ENCODE measurements at regions not wholly inside any gene's neighbourhood (a gene's known extent, or its start where the extent isn't known, plus 50 kb on each side); places are given as distances from the start of the nearest gene placed in this dataset.
A peak's percentile ranks its signal among the peaks of the same experiment; 100 is the strongest.

DNA sequence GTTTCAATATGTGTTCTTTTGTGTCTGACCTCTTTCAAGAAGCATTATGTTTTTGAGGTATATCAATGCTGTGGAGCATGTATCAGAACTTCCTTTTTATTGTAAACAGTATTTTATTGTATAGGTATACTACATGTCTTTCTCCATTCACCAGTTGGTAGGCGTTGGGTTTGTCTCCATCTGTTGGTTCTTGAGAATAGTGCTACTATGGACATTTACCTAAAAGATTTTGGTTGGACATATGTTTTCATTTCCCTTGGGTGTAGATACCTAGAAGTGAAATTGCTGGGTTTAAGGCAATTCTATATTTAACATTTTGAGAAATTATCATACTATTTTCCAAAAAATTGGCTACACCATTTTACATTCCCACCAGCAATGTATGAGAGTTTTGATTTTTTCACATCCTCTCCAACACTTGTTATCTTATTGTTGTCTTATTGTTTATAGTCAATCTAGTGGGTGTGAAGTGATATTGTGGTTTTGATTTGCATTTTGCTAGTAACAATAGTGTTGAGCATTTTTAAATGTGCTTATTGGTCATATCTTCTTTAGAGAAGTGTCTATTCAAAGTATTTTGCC is 409.2 kb downstream of the IPO8 start:
- ChIA-PET CTCF (no interaction called here), POLR2A (ENCODE audit: unreplicated experiment) (no interaction called here)
- H2AFZ ChIP-seq (replicated peaks; ENCODE audit: low read length, poor library complexity), result no peak overlapping the region
- no peaks in the 10 kb centered on the region for H3K27me3 ChIP-seq (ENCODE audit: control insufficient read depth, insufficient read depth, low read length)
- BruUV-seq (replicated peaks), result no TSS peak
- H2BK5ac ChIP-seq (ENCODE audit: low read depth, low read length, poor library complexity, severe bottlenecking), result no peak overlapping the region
- no peaks in the 10 kb centered on the region; the same call in 1 of the 2 replicates for H3K9me1 ChIP-seq (ENCODE audit: insufficient read depth, low read length)
- no peak overlapping the region for H3K14ac ChIP-seq (replicated peaks; ENCODE audit: low read depth, low read length)
- in situ Hi-C loops (cut with MboI; ENCODE audit: low sequenced_read_pairs), result no loop called here
- dilution Hi-C loops (cut with HindIII; ENCODE audit: low sequenced_read_pairs, unreplicated experiment), result no loop called here
- no peak overlapping the region for H3K9ac ChIP-seq (ENCODE audit: low read depth, low read length)
- no peak overlapping the region for H2BK120ac ChIP-seq (ENCODE audit: low read depth, low read length)
- TF ChIP-seq ELK1 (IDR thresholded peaks at IDR 0.05; ENCODE audit: borderline replicate concordance, low read depth, low read length) (no peak), MAZ (IDR thresholded peaks at IDR 0.05; ENCODE audit: borderline replicate concordance, low read depth, low read length) (no peak), SMC3 (IDR thresholded peaks at IDR 0.05; ENCODE audit: low read depth, low read length) (peak; percentile 69), RCOR1 (IDR thresholded peaks at IDR 0.05; ENCODE audit: insufficient replicate concordance, low read length) (no peak), POLR2A (IDR thresholded peaks at IDR 0.05; ENCODE audit: low read depth, low read length) (no peak), BHLHE40 (IDR thresholded peaks at IDR 0.05; ENCODE audit: low read depth, low read length) (no peak), MXI1 (IDR thresholded peaks at IDR 0.05; ENCODE audit: borderline replicate concordance, low read depth, low read length) (no peak), CEBPB (IDR thresholded peaks at IDR 0.05; ENCODE audit: low read depth, low read length) (no peak), FOS (IDR thresholded peaks at IDR 0.05; ENCODE audit: low read depth, low read length) (no peak), MAFK (IDR thresholded peaks at IDR 0.05; ENCODE audit: low read depth, low read length) (no peak), NFE2L2 (IDR thresholded peaks at IDR 0.05; ENCODE audit: low read depth, low read length) (no peak), RFX5 (IDR thresholded peaks at IDR 0.05; ENCODE audit: low read depth, low read length) (no peak), CHD1 (IDR thresholded peaks at IDR 0.05; ENCODE audit: low read depth, low read length) (no peak), RAD21 (IDR thresholded peaks at IDR 0.05; ENCODE audit: low read length) (peak; percentile 72)
- TF ChIP-seq, protein P1, sequence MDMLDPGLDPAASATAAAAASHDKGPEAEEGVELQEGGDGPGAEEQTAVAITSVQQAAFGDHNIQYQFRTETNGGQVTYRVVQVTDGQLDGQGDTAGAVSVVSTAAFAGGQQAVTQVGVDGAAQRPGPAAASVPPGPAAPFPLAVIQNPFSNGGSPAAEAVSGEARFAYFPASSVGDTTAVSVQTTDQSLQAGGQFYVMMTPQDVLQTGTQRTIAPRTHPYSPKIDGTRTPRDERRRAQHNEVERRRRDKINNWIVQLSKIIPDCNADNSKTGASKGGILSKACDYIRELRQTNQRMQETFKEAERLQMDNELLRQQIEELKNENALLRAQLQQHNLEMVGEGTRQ (IDR thresholded peaks at IDR 0.05; ENCODE audit: low read depth, low read length), result no peak
- TF ChIP-seq, protein P2, sequence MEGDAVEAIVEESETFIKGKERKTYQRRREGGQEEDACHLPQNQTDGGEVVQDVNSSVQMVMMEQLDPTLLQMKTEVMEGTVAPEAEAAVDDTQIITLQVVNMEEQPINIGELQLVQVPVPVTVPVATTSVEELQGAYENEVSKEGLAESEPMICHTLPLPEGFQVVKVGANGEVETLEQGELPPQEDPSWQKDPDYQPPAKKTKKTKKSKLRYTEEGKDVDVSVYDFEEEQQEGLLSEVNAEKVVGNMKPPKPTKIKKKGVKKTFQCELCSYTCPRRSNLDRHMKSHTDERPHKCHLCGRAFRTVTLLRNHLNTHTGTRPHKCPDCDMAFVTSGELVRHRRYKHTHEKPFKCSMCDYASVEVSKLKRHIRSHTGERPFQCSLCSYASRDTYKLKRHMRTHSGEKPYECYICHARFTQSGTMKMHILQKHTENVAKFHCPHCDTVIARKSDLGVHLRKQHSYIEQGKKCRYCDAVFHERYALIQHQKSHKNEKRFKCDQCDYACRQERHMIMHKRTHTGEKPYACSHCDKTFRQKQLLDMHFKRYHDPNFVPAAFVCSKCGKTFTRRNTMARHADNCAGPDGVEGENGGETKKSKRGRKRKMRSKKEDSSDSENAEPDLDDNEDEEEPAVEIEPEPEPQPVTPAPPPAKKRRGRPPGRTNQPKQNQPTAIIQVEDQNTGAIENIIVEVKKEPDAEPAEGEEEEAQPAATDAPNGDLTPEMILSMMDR (conservative IDR thresholded peaks at IDR 0.05; ENCODE audit: low read depth, low read length), result peak; percentile 62
- no peak overlapping the region for H4K5ac ChIP-seq (ENCODE audit: low read depth, low read length)
- H4K91ac ChIP-seq (ENCODE audit: insufficient read depth, low read depth, low read length), result no peak overlapping the region
- H3K4ac ChIP-seq (ENCODE audit: low read depth, low read length), result no peak overlapping the region
- no peak overlapping the region for H3K18ac ChIP-seq (ENCODE audit: low read depth, low read length)
- H3K79me1 ChIP-seq (ENCODE audit: low read depth in 1 of 2, low read length in 2 of 2), result no peaks in the 10 kb centered on the region
- H3K23ac ChIP-seq (ENCODE audit: low read depth, low read length), result no peak overlapping the region
- H3K4me3 ChIP-seq (ENCODE audit: insufficient read depth, low read depth, low read length), result no peak overlapping the region
- H2BK15ac ChIP-seq (ENCODE audit: low read depth, low read length), result no peak overlapping the region
- H3K4me2 ChIP-seq (ENCODE audit: low read depth, low read length), result no peak overlapping the region
- peak; percentile 42 for DNase-seq
- ATAC-seq (ENCODE audit: low read depth), result peak; percentile 75
- H2BK20ac ChIP-seq (ENCODE audit: low read depth, low read length), result no peak overlapping the region
- H4K8ac ChIP-seq (ENCODE audit: low read depth in 2 of 2, low read length in 2 of 2), result no peak overlapping the region
- H3K56ac ChIP-seq (ENCODE audit: extremely low read depth, insufficient read depth, low read length), result no peak overlapping the region
- no peaks in the 10 kb centered on the region for H3K9me3 ChIP-seq (ENCODE audit: control insufficient read depth, insufficient read depth, low read length)
- no peaks in the 10 kb centered on the region for H3K4me1 ChIP-seq (ENCODE audit: control insufficient read depth, insufficient read depth, low read length)
- no peak overlapping the region for H2AK5ac ChIP-seq (ENCODE audit: low read depth, low read length)
- H3K36me3 ChIP-seq (ENCODE audit: control insufficient read depth, insufficient read depth, low read length), result no peaks in the 10 kb centered on the region
- WGBS, 2 experiments (ENCODE audit: extremely low coverage in 2 of 2, insufficient read length in 1 of 2), result no CpG with 5 or more reads among the region's 1 CpG
- H3K27ac ChIP-seq (ENCODE audit: insufficient read depth, low read length), result no peak overlapping the region
- no peak overlapping the region for H2AK9ac ChIP-seq (replicated peaks; ENCODE audit: low read depth, low read length, poor library complexity)
- intact Hi-C loops (cut with micrococcal nuclease), result loop anchor here (1.0 to 10.0 kb wide), 4 partner anchors 504 to 979 kb away; partner anchors contain the start of gene TMTC1
- H4K20me1 ChIP-seq (ENCODE audit: insufficient read depth, low read length), result no peaks in the 10 kb centered on the region
